ENCODE measurements at regions not wholly inside any gene's neighbourhood (a gene's known extent, or its start where the extent isn't known, plus 50 kb on each side); places are given as distances from the start of the nearest gene placed in this dataset.
"Not testable (repeated sequence)": the region's sequence is repeated elsewhere in the genome, so short reads cannot be mapped to it uniquely, and the experiment has no call there.

- TF ChIP-seq, protein P1, sequence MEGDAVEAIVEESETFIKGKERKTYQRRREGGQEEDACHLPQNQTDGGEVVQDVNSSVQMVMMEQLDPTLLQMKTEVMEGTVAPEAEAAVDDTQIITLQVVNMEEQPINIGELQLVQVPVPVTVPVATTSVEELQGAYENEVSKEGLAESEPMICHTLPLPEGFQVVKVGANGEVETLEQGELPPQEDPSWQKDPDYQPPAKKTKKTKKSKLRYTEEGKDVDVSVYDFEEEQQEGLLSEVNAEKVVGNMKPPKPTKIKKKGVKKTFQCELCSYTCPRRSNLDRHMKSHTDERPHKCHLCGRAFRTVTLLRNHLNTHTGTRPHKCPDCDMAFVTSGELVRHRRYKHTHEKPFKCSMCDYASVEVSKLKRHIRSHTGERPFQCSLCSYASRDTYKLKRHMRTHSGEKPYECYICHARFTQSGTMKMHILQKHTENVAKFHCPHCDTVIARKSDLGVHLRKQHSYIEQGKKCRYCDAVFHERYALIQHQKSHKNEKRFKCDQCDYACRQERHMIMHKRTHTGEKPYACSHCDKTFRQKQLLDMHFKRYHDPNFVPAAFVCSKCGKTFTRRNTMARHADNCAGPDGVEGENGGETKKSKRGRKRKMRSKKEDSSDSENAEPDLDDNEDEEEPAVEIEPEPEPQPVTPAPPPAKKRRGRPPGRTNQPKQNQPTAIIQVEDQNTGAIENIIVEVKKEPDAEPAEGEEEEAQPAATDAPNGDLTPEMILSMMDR (conservative IDR thresholded peaks at IDR 0.05; ENCODE audit: low read depth in 2 of 2): no peak
- TF ChIP-seq ZNF331 (CRISPR knock-in tag; IDR thresholded peaks at IDR 0.05; ENCODE audit: low read depth) (no peak), CREB1 (CRISPR knock-in tag; IDR thresholded peaks at IDR 0.05; ENCODE audit: low read depth) (no peak), NANOG (IDR thresholded peaks at IDR 0.05; ENCODE audit: borderline replicate concordance) (no peak)
Observed at GRCh38 chr9:95780121-95780520, 95.4 kb upstream of the ERCC6L2 start (continued).

GRCh38 chr9:95779597-95779996, 95.9 kb upstream of the ERCC6L2 start:
- not testable (repeated sequence) for H3K9me3 Mint-ChIP-seq; H3K4me1 ChIP-seq (ENCODE audit: insufficient read depth); DNase-seq (ENCODE audit: low spot score); H2AFZ ChIP-seq; H3K36me3 ChIP-seq (ENCODE audit: insufficient read depth); H3K79me2 ChIP-seq (replicated peaks; ENCODE audit: insufficient read depth); H3K36me3 Mint-ChIP-seq (ENCODE audit: low read depth); H3F3A ChIP-seq (replicated peaks; ENCODE audit: low read depth); ATAC-seq; H3K27me3 Mint-ChIP-seq (ENCODE audit: insufficient read depth, low read depth, poor library complexity); H3K27me3 ChIP-seq (ENCODE audit: insufficient read depth); H3K9me2 ChIP-seq (ENCODE audit: insufficient read depth); H3K27ac Mint-ChIP-seq; H3K4me2 ChIP-seq; H4K20me1 ChIP-seq (replicated peaks; ENCODE audit: insufficient read depth); H3K4me1 Mint-ChIP-seq; H3K4me3 ChIP-seq; H3K27ac ChIP-seq (ENCODE audit: low read depth); H3K4me3 Mint-ChIP-seq

DNA sequence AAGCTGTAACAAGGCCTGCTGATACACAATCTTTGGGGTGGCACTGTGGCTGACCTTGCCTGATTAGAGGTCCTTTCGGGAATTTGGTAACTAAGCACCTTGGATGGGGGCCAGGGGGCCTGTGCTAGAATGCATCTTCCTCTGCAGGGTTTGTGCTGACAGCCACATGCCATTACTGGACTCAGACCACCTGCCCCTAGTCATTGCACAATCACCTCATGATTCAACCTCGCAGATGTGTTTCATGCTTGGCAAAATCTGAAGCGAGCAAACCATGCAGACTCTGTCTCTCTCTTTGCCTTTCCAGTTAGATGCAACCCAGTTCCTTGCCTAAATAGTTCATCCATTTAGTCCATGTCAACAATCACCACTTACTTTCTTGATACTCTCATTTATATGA, 96.5 kb upstream of the ERCC6L2 start:
- Histone ChIP-seq H3K79me2 (replicated peaks; ENCODE audit: insufficient read depth) (no peaks in the 10 kb centered on the region), H3K4me3 (no peak overlapping the region), H3K36me3 (ENCODE audit: insufficient read depth) (no peaks in the 10 kb centered on the region), H3K4me1 (ENCODE audit: insufficient read depth) (no peaks in the 10 kb centered on the region), H3F3A (replicated peaks; ENCODE audit: low read depth) (no peaks in the 10 kb centered on the region), H4K20me1 (replicated peaks; ENCODE audit: insufficient read depth) (no peaks in the 10 kb centered on the region), H3K4me2 (no peak overlapping the region), H3K27me3 (ENCODE audit: insufficient read depth) (no peaks in the 10 kb centered on the region), H3K27ac (ENCODE audit: low read depth) (no peak overlapping the region), H2AFZ (no peak overlapping the region), H3K9me2 (ENCODE audit: insufficient read depth) (no peaks in the 10 kb centered on the region)
- Mint-ChIP-seq H3K4me3 (no peak overlapping the region), H3K9me3 (no peaks in the 10 kb centered on the region), H3K27ac (no peak overlapping the region), H3K4me1 (no peaks in the 10 kb centered on the region; the same call in 2 of the 3 replicates), H3K27me3 (ENCODE audit: insufficient read depth, low read depth, poor library complexity) (peaks cover 2% of the 10 kb centered on the region), H3K36me3 (ENCODE audit: low read depth) (no peaks in the 10 kb centered on the region)
- DNase-seq (ENCODE audit: low spot score) (no peak), ATAC-seq (no peak)
- no peak for TF ChIP-seq JUNB (IDR thresholded peaks at IDR 0.05; ENCODE audit: unreplicated experiment)
- no peak for TF ChIP-seq POLR2AphosphoS5 (IDR thresholded peaks at IDR 0.05; ENCODE audit: low read depth)

DNA sequence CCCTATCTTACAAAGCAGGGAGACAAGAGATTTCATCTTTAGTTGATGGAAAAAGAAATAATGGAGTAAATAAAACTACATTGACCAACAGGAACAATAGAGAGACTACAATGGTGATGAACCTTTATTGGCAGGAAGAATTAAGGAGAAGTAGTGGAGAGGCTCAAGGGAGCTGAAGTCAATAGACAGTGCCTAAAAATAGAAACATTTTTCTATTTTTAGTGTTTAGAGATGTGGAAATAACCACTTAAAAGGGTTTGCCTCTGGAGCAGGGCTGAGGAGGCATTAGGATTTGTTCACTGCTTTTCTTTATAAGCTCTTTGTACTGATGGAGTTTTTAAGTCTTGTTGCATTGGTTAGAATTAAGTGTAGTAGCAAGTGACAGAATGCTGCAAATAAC, 98.4 kb upstream of the ERCC6L2 start:
- no peak for ATAC-seq
- H3K27me3 ChIP-seq (ENCODE audit: insufficient read depth): no peaks in the 10 kb centered on the region
- no peak overlapping the region for H3K4me2 ChIP-seq
- H3K27me3 Mint-ChIP-seq (ENCODE audit: insufficient read depth, low read depth, poor library complexity): peaks cover 11% of the 10 kb centered on the region
- DNase-seq (ENCODE audit: low spot score): no peak
- H3K36me3 Mint-ChIP-seq (ENCODE audit: low read depth): no peaks in the 10 kb centered on the region
- H2AFZ ChIP-seq: no peak overlapping the region
- H3K4me3 Mint-ChIP-seq: no peak overlapping the region
- peaks cover 12% of the 10 kb centered on the region; the same call in 1 of the 2 replicates for H3F3A ChIP-seq (replicated peaks; ENCODE audit: low read depth)
- H3K4me3 ChIP-seq: no peak overlapping the region
- no peak overlapping the region for H3K27ac Mint-ChIP-seq
- no peak overlapping the region for H3K27ac ChIP-seq (ENCODE audit: low read depth)
- peaks cover 11% of the 10 kb centered on the region for H3K4me1 Mint-ChIP-seq
- H3K79me2 ChIP-seq (replicated peaks; ENCODE audit: insufficient read depth): no peaks in the 10 kb centered on the region
- no peaks in the 10 kb centered on the region for H4K20me1 ChIP-seq (replicated peaks; ENCODE audit: insufficient read depth)
- peaks cover 13% of the 10 kb centered on the region for H3K4me1 ChIP-seq (ENCODE audit: insufficient read depth)
- no peaks in the 10 kb centered on the region for H3K9me3 Mint-ChIP-seq
- no peaks in the 10 kb centered on the region for H3K9me2 ChIP-seq (ENCODE audit: insufficient read depth)
- no peaks in the 10 kb centered on the region for H3K36me3 ChIP-seq (ENCODE audit: insufficient read depth)
- TF ChIP-seq, protein P1 (conservative IDR thresholded peaks at IDR 0.05; ENCODE audit: low read depth in 2 of 2): no peak
- TF ChIP-seq ZNF114 (CRISPR knock-in tag; IDR thresholded peaks at IDR 0.05) (no peak), CREB1 (CRISPR knock-in tag; IDR thresholded peaks at IDR 0.05; ENCODE audit: low read depth) (no peak)

Data from GM23338 (cell line).